ENCODE measurements at regions not wholly inside any gene's neighbourhood (a gene's known extent, or its start where the extent isn't known, plus 50 kb on each side); places are given as distances from the start of the nearest gene placed in this dataset.

DNA sequence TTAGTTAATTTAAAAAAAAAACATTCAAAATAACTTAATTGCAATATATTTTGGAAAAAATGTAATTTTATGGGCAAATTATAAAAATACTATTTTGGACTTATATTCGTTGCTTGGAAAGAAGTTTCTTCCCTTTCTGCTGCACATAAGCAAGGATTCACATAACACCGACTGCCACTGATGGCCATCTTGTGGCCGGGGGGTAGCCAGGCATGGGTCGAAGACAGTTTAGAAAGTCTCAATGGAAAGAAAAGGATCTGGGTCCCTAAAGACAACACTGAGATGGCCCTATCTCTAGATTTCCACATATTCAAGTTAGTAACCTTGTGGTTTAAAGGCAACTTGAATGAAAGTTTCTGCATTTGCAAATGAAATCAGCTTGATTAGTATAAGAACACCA lies 318.6 kb downstream of the AKAIN1 start:
- Histone ChIP-seq H3K4me2 (ENCODE audit: low read length) (no peak overlapping the region), H4K20me1 (ENCODE audit: insufficient read depth) (no peaks in the 10 kb centered on the region), H3K79me2 (replicated peaks; ENCODE audit: insufficient read depth, low read length) (no peaks in the 10 kb centered on the region), H3K9me2 (ENCODE audit: insufficient read depth, low read length) (no peaks in the 10 kb centered on the region), H3K9ac (ENCODE audit: low read length) (no peak overlapping the region), H3K27me3 (ENCODE audit: insufficient read depth, low read depth, low read length) (no peaks in the 10 kb centered on the region), H3K4me3 (ENCODE audit: low read length) (no peak overlapping the region), H2AFZ (ENCODE audit: low read depth, low read length) (no peak overlapping the region), H3K9me3 (ENCODE audit: low read length) (no peaks in the 10 kb centered on the region), H3K36me3 (ENCODE audit: insufficient read depth, low read length) (no peaks in the 10 kb centered on the region), H3K27ac (ENCODE audit: low read length) (no peak overlapping the region), H3F3A (ENCODE audit: insufficient read depth, low read length, poor library complexity, severe bottlenecking) (no peaks in the 10 kb centered on the region)
- no peak for TF ChIP-seq MXI1 (conservative IDR thresholded peaks at IDR 0.05; ENCODE audit: poor library complexity, severe bottlenecking)

DNA sequence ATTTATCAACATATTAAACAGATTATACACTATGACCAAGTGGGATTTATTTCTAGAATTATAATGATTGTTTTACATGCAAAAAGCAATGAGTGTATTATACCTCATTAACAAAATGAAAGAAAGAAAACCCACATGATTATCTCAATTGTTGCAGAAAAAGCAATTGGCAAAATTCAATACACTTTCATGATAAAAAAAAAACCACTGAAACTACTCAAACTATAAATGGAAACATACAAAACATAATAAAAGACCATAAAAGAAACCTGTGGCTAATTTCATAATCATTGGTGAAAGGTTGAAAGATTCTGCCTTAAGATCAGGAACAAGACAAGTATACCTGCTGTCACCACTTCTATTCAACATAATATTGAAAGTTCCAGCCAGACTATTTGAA lies 325.9 kb downstream of the AKAIN1 start:
- Histone ChIP-seq H3K27ac (ENCODE audit: low read length) (no peak overlapping the region), H3K9me3 (ENCODE audit: low read length) (no peaks in the 10 kb centered on the region), H3K4me3 (ENCODE audit: low read length) (no peak overlapping the region), H3K9ac (ENCODE audit: low read length) (no peak overlapping the region), H3F3A (ENCODE audit: insufficient read depth, low read length, poor library complexity, severe bottlenecking) (no peaks in the 10 kb centered on the region), H3K36me3 (ENCODE audit: insufficient read depth, low read length) (no peaks in the 10 kb centered on the region), H3K27me3 (ENCODE audit: insufficient read depth, low read depth, low read length) (no peaks in the 10 kb centered on the region), H3K4me2 (ENCODE audit: low read length) (no peak overlapping the region), H4K20me1 (ENCODE audit: insufficient read depth) (no peaks in the 10 kb centered on the region), H3K9me2 (ENCODE audit: insufficient read depth, low read length) (no peaks in the 10 kb centered on the region), H2AFZ (ENCODE audit: low read depth, low read length) (no peak overlapping the region), H3K79me2 (replicated peaks; ENCODE audit: insufficient read depth, low read length) (no peaks in the 10 kb centered on the region)
- no peak for TF ChIP-seq POLR2AphosphoS5 (IDR thresholded peaks at IDR 0.05)
- TF ChIP-seq SMC3 (conservative IDR thresholded peaks at IDR 0.05; ENCODE audit: poor library complexity): no peak
- TF ChIP-seq, protein P1, sequence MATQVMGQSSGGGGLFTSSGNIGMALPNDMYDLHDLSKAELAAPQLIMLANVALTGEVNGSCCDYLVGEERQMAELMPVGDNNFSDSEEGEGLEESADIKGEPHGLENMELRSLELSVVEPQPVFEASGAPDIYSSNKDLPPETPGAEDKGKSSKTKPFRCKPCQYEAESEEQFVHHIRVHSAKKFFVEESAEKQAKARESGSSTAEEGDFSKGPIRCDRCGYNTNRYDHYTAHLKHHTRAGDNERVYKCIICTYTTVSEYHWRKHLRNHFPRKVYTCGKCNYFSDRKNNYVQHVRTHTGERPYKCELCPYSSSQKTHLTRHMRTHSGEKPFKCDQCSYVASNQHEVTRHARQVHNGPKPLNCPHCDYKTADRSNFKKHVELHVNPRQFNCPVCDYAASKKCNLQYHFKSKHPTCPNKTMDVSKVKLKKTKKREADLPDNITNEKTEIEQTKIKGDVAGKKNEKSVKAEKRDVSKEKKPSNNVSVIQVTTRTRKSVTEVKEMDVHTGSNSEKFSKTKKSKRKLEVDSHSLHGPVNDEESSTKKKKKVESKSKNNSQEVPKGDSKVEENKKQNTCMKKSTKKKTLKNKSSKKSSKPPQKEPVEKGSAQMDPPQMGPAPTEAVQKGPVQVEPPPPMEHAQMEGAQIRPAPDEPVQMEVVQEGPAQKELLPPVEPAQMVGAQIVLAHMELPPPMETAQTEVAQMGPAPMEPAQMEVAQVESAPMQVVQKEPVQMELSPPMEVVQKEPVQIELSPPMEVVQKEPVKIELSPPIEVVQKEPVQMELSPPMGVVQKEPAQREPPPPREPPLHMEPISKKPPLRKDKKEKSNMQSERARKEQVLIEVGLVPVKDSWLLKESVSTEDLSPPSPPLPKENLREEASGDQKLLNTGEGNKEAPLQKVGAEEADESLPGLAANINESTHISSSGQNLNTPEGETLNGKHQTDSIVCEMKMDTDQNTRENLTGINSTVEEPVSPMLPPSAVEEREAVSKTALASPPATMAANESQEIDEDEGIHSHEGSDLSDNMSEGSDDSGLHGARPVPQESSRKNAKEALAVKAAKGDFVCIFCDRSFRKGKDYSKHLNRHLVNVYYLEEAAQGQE (IDR thresholded peaks at IDR 0.05; ENCODE audit: borderline replicate concordance): no peak
- no peak for TF ChIP-seq MXI1 (conservative IDR thresholded peaks at IDR 0.05; ENCODE audit: poor library complexity, severe bottlenecking)
- TF ChIP-seq TAF1 (IDR thresholded peaks at IDR 0.05; ENCODE audit: low read depth): no peak
- TF ChIP-seq EZH2 (IDR thresholded peaks at IDR 0.05; ENCODE audit: borderline replicate concordance, insufficient read depth, low read length, poor library complexity, severe bottlenecking): no peak
- no peak for TF ChIP-seq EP300 (conservative IDR thresholded peaks at IDR 0.05; ENCODE audit: poor library complexity, severe bottlenecking)
- TF ChIP-seq, protein P2, sequence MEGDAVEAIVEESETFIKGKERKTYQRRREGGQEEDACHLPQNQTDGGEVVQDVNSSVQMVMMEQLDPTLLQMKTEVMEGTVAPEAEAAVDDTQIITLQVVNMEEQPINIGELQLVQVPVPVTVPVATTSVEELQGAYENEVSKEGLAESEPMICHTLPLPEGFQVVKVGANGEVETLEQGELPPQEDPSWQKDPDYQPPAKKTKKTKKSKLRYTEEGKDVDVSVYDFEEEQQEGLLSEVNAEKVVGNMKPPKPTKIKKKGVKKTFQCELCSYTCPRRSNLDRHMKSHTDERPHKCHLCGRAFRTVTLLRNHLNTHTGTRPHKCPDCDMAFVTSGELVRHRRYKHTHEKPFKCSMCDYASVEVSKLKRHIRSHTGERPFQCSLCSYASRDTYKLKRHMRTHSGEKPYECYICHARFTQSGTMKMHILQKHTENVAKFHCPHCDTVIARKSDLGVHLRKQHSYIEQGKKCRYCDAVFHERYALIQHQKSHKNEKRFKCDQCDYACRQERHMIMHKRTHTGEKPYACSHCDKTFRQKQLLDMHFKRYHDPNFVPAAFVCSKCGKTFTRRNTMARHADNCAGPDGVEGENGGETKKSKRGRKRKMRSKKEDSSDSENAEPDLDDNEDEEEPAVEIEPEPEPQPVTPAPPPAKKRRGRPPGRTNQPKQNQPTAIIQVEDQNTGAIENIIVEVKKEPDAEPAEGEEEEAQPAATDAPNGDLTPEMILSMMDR (IDR thresholded peaks at IDR 0.05; ENCODE audit: poor library complexity, severe bottlenecking): no peak
- no peak for TF ChIP-seq RAD21 (conservative IDR thresholded peaks at IDR 0.05)

Measured in neural cell (in vitro differentiated cells).